GM12873 (cell line): ENCODE measurements at regions not wholly inside any gene's neighbourhood (a gene's known extent, or its start where the extent isn't known, plus 50 kb on each side); places are given as distances from the start of the nearest gene placed in this dataset.

Experiments
- TF ChIP-seq, protein P1 (sequence below): IDR thresholded peaks from 2 replicates; pipeline ENCODE4 v1.5.1; 2012; ENCODE audit warnings: low read depth, mild to moderate bottlenecking, moderate library complexity, low read length, control low read depth; ENCODE audit not compliant: insufficient read depth; ENCODE audit errors: missing control alignments

DNA sequence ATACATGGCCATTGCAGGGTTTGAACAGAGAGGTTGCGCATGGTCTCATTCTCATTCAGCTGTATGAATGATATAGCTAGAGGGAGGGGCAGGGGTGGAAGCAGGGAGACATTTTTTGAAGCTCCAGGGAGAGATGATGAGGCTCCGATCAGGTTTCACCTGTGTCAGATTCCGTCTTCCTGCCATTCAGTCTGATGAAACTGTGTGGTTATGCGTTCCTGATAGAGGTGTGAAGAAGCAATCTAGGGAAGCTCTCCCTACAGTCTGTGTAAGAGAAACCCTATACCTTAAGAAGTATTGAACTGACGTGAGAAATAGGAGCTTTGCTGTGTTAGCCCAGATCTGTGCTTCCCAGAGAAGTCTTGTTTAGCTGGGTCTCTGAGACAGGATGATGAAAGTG, 171.9 kb upstream of the NDN start:
- TF ChIP-seq, protein P1, sequence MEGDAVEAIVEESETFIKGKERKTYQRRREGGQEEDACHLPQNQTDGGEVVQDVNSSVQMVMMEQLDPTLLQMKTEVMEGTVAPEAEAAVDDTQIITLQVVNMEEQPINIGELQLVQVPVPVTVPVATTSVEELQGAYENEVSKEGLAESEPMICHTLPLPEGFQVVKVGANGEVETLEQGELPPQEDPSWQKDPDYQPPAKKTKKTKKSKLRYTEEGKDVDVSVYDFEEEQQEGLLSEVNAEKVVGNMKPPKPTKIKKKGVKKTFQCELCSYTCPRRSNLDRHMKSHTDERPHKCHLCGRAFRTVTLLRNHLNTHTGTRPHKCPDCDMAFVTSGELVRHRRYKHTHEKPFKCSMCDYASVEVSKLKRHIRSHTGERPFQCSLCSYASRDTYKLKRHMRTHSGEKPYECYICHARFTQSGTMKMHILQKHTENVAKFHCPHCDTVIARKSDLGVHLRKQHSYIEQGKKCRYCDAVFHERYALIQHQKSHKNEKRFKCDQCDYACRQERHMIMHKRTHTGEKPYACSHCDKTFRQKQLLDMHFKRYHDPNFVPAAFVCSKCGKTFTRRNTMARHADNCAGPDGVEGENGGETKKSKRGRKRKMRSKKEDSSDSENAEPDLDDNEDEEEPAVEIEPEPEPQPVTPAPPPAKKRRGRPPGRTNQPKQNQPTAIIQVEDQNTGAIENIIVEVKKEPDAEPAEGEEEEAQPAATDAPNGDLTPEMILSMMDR: no peak

DNA sequence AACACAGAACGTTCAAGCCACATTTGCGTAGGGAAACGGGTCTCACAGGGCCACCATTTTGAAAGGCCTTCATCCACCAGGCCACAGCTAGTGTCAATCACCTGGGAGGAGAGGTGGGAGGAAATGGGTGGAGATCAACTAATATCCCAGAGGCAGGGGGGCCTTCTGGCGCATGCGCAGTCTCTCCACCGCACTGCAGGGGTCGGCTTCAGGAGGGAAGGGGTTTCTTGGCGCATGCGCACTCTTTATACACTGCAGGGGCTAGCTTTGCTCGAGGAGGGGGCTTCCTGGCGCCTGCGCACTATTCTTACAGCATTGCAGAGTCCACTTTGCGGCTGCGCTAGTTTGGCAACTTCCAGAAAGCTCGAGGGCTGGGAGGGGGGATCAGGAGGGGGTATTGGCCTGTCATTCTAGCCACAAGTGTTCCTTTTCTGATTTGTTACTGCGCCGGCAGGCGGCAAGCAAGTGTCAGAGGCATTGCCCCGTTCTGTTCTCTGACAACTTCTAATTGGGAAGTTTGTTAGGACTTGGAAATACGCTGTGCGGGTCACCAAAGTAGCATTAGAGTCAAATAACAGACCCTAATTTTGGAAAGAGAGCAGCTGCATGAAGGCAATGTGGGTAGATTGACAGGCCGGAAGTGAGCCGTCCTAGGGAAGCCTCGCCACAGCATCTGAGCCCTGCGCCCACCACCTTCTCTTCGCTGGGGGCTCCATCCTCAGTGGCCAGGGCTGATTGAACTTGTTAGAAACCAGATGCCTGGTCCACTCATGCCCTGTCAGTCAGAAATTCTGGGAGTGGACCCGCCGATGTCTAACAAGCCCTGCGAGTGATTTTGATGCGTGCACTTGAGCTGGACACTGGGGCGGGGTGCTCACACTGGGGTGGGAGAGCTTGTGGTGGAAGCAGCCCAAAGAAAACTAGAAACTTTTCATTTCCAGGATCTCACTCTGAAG, 173.5 kb upstream of the NDN start:
- TF ChIP-seq, protein P1: no peak

DNA sequence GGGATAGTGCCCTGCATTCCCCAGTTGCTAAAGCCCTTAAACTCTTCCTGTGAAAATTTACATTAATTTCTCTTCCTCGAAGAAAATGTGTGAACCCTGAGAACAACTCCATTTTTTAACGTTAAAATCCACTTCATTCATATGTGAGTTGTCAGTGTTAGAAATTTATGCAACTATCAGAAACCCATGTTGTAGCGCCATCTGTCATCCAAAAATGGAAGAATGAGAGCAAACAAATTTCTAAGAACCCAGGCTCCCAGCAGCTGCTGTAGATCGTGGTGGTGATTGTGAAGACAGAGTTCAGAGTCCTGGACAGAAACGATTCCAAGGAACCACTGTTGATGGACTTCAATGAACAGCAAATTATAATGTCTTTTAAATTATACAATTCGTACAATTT, 179.7 kb upstream of the NDN start:
- TF ChIP-seq, protein P1: no peak

DNA sequence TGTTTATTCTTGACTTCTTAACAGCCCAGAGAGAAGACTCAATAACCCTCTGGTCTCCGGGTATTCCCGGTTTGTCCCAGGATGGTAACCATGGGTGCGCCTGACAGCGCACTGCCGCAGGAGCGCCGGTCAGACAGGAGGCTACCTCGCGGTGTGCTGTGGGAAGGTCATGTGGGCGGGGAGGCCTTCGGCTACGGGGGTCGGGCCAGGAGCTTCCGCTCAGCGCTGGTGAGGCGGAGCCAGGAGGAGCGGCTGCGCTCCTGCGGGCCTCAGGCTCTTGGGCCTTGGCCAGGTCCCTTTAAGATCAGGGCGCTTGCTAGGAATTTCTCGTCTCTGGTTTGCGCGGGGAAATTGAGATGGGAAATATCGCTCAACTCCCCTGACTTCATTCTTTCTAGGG, 182.3 kb upstream of the NDN start:
- TF ChIP-seq, protein P1: no peak

DNA sequence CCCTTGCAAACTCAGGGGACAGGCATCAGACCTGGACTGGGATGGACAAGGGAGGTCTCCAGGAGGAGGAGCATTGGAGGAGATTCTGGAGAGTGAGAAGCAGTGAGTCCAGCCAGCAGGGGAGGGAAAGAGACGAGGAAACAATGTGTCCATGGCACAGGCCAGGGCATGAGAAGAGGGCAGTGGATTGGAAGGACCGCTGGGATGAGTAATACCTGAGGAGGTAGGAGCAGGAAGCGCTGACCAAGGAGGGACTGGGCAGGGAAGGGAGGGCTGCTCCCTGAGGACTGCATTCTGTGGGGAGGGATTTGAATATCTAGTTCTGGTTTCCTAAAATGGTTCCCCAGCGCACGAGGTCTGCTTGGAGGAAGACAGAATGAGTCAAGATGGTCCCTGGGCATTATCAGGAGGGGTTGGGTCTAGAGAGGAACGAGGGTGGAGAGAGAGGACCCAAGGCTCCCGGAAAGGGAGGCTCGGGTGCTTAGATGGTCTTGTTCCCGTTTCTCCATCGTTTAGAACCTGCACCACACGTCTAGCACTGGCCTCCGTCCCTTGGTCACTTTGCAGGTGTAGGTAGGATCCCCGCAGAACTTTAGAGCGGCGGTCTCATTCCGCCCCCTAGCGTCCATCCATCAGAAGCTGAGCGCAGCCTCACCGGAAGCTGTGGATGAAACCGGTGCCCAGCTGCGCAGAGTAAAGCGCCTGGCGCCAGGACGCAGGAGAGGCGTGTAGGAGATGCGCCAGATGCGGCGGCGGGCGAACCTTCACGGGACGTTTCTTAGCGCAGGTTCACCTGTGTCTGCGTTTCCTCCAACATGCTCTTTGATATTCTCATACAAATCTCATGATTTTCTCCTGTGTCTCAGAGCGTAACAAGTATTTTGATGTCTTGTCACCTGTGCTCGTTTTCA, 190.7 kb upstream of the NDN start:
- TF ChIP-seq, protein P1: peak; percentile 59

DNA sequence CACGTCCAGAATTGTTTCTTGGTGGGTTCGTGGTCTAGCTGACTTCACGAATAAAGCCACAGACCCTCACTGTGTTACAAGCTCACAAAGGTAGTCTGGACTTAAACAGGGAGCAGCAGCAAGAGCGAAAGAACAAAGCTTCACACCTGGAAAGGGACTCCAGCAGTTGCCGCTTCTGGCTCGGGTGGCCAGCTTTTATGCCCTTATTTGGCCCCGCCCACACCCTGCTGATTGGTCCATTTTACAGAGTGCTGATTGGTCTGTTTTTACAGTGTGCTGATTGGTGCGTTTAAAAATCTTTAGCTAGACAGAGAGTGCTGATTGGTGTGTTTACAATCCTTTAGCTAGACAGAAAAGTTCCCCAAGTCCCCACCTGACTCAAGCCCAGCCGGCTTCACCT, 194.2 kb upstream of the NDN start:
- TF ChIP-seq, protein P1: no peak

DNA sequence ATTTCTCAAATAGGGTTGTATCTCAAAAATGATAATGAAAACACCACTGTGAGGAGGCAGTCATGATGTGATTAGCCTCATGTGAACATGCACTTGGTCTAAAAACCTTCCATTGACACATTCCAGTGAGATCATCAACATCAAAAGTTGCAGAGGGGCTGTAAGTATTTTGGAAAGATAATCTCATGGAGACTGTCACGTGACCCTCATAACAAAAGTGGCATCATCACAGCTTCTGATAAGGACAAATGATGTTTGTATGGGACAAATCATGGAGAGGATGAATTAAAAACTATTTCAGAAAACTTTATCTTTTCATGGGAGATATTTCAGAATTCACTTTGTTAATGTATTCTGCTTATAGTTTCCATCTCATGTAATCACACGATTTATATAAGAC, 203.1 kb upstream of the NDN start:
- TF ChIP-seq, protein P1: no peak
